Mucosa of rectum (tissue), 2 donors: ENCODE measurements at regions not wholly inside any gene's neighbourhood (a gene's known extent, or its start where the extent isn't known, plus 50 kb on each side); places are given as distances from the start of the nearest gene placed in this dataset.
"Not testable (repeated sequence)": the region's sequence is repeated elsewhere in the genome, so short reads cannot be mapped to it uniquely, and the experiment has no call there.

Experiments
- H3K27ac ChIP-seq, 2 donors: one replicate each; pipeline ENCODE4 v1.7.0; 2013; ENCODE audit warnings: inconsistent platforms in 2 of 2, low read depth in 2 of 2, low read length in 2 of 2
- H3K27me3 ChIP-seq, 2 donors: one replicate each; pipeline ENCODE4 v1.7.0; 2013; ENCODE audit warnings: low read length in 2 of 2; ENCODE audit not compliant: control insufficient read depth in 2 of 2, insufficient read depth in 2 of 2
- H3K36me3 ChIP-seq, 2 donors: one replicate each; pipeline ENCODE4 v1.7.0; 2013; ENCODE audit warnings: low read length in 2 of 2; ENCODE audit not compliant: control insufficient read depth in 2 of 2, insufficient read depth in 2 of 2
- H3K4me1 ChIP-seq, 2 donors: one replicate each; pipeline ENCODE4 v1.7.0; 2013; ENCODE audit warnings: low read length in 2 of 2, mild to moderate bottlenecking in 1 of 2; ENCODE audit not compliant: control insufficient read depth in 2 of 2, insufficient read depth in 2 of 2
- H3K4me3 ChIP-seq, 2 donors: one replicate each; pipeline ENCODE4 v1.7.0; 2013; ENCODE audit warnings: low read length in 2 of 2
- H3K9ac ChIP-seq, 2 donors: one replicate each; pipeline ENCODE4 v1.7.0; 2013; ENCODE audit warnings: low read length in 2 of 2, low read depth in 1 of 2, mild to moderate bottlenecking in 1 of 2
- H3K9me3 ChIP-seq, 2 donors: one replicate each; pipeline ENCODE4 v1.7.0; 2013; ENCODE audit warnings: low read length in 2 of 2; ENCODE audit not compliant: control insufficient read depth in 2 of 2
- donor health status: healthy.
- donor health status: Normal muscosa, but diverticular disease.

DNA sequence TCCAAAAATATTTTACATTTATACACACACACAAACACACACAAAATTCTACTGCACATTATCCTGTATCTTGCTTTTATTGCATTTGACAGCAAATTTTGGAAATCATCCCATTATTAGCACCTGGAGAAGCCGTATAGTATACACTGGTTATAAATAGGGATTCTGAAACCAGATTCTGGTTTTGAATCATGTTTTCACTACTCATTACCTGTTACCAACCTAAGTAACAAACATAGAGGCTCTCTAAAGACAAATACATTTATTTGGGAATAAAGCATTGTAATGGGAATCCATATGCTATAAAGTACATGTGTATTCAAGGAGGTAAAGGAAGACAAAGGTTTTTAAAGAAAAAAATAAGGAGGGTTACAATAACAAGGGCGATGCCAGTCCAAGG is 106.8 kb downstream of the OR2B2 start:
- no peaks in the 10 kb centered on the region for H3K36me3 ChIP-seq
- no peak overlapping the region for H3K27ac ChIP-seq
- no peak overlapping the region for H3K4me3 ChIP-seq
- no peak overlapping the region for H3K9ac ChIP-seq
- no peaks in the 10 kb centered on the region for H3K9me3 ChIP-seq
- H3K27me3 ChIP-seq = no peaks in the 10 kb centered on the region
- H3K4me1 ChIP-seq = peaks cover 7 to 19% of the 10 kb centered on the region in 2 donors

DNA sequence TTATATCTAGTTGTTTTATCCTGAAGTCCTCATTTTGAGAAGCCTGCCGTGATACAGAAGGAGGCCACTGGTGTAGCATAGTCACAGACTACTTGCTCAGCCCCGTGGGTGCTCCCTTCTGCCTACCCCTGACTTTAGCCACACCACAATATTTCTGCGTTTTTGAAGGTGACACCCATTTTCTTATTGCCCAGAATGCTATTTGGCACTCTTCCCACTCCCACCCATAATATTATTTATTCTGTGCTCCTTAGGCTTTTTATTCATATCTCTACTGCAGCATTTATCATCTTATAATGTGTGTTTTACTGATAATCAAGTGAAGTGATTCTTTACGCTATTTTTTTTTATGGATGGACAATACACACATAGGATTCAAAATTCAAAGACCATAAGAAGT is 107.3 kb downstream of the OR2B2 start:
- Histone ChIP-seq H3K27ac (no peak overlapping the region), H3K36me3 (no peaks in the 10 kb centered on the region), H3K4me3 (no peak overlapping the region), H3K9me3 (no peaks in the 10 kb centered on the region), H3K9ac (no peak overlapping the region), H3K27me3 (no peaks in the 10 kb centered on the region), H3K4me1 (peaks cover 7 to 19% of the 10 kb centered on the region in 2 donors)

DNA sequence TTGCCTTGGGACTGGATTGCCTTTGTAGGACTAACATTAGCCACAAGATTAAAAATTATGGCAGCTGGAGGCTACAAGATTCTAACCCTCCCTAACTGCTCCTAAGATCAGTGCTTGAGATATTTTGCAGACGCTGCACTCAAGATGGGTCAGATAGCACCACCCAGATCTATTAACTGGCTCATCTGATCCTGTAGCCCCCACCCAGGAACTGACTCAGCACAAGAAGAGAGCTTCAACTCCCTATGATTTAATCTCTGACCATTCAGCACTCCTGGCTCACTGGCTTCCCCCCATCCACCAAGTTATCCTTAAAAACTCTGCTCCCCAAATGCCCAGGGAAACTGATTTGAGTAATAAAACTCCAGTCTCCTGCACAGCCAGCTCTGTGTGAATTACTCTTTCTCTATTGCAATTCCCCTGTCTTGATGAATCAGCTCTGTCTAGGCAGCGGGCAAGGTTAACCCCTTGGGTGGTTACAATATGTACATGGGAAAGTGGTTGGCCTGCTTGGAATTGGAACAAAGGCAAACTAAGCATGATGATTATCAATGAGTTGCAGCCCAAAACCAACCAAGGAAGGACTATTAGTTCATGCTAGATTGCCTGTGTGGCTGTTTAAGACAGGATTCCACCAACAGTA is 111.3 kb downstream of the OR2B2 start:
- Histone ChIP-seq H3K27ac (no peak overlapping the region), H3K27me3 (no peaks in the 10 kb centered on the region), H3K4me1 (no peaks in the 10 kb centered on the region), H3K4me3 (no peak overlapping the region), H3K36me3 (no peaks in the 10 kb centered on the region), H3K9me3 (no peaks in the 10 kb centered on the region), H3K9ac (no peak overlapping the region)

DNA sequence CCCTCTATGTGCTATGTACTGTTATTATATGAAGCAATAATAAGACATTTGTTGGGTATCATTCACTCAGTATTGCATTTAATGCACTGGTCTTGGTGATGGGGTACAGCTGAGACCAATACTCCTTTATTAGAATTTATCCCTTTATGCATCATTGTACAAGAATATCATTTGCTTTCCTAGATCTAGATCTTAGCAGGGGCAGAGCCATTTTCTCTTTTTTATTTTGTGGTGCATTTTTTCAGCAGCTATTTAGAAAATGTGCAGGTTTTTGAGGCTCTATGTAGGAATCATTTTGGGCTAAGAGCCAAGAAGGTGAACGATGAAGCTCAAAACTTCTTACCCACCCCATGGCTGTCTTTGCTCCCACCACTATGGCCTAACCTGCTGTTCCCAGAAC is 114.2 kb downstream of the OR2B2 start:
- H3K9ac ChIP-seq = no peak overlapping the region

DNA sequence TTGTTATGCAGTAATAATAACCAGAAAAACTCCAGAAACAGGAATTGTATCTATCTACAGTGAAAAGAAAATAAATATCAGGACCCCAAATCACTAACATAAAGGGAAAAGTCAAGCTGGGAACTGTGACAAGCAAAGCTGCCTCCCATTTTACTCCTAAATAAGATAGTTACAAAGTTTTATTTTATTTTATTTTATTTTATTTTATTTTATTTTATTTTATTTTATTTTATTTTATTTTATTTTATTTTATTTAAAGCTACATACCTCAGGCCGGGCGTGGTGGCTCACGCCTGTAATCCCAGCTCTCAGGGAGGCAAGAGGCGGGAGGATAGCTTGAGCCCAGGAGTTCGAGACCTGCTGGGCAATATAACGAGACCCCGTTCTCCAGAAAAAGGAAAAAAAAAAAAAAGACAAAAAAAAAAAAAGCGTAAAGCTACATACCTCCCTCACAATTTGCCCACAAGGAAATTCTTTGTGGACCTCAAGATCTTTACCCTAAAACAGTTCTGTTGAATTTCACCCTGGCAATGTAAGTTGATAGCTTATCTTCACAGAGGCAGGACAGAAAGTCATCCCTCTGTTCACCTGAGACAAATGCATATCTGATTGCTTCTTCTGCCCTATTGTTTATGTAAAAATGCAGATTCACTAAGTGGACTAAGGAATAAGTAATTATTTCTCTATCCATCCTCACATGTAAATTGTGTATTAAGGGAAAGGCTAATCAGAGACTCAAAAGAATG is 115.3 kb downstream of the OR2B2 start:
- H3K27me3 ChIP-seq, H3K27ac ChIP-seq, H3K36me3 ChIP-seq, H3K9ac ChIP-seq, H3K9me3 ChIP-seq, H3K4me3 ChIP-seq: not testable (repeated sequence)
- H3K4me1 ChIP-seq = peaks cover 10 to 16% of the 10 kb centered on the region in 2 donors

More for the DNA sequence above, 114.2 kb downstream of the OR2B2 start:
- H3K4me3 ChIP-seq = no peak overlapping the region
- no peaks in the 10 kb centered on the region for H3K27me3 ChIP-seq
- peaks cover 0 to 14% of the 10 kb centered on the region in 2 donors for H3K4me1 ChIP-seq
- H3K9me3 ChIP-seq = no peaks in the 10 kb centered on the region
- H3K36me3 ChIP-seq = no peaks in the 10 kb centered on the region
- H3K27ac ChIP-seq = no peak overlapping the region

DNA sequence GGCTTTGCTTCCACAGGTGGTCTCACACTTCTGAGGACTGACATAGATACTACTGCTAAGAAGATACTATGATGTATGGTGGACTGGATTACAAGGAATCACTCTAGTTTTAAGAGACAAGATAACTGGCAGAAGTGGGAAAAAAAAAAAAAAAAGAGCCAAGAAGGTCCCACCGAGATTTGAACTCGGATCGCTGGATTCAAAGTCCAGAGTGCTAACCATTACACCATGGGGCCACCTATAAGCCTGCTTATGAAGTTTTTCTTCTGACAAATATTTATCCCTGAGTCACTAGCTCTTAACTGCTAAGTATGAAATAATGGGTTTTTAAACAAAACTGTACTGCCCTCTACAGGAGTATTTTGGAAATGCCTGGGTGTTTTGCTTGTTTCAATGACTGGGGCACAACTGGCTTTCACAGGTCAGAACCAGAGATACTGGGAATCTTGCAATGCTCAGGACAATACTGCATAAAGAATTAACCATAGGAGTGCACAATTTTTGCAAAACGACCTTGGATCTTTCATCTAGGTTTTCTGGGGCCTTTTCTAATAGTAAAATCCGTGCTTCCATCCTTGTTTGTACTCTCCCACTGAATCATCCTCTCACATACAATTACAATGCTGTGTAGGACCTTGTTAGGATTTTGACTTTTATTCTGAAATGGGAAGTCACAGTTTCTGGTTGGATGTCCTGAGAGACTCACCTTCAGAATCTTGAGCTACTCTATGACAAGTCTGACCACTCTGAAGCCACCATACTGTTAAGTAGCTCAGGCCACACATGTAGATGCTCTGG is 116.3 kb downstream of the OR2B2 start:
- no peak overlapping the region for H3K4me3 ChIP-seq
- H3K36me3 ChIP-seq = no peaks in the 10 kb centered on the region
- peaks cover 16 to 22% of the 10 kb centered on the region in 2 donors for H3K4me1 ChIP-seq
- H3K9ac ChIP-seq = no peak overlapping the region
- H3K27me3 ChIP-seq = no peaks in the 10 kb centered on the region
- H3K27ac ChIP-seq = no peak overlapping the region
- no peaks in the 10 kb centered on the region for H3K9me3 ChIP-seq

DNA sequence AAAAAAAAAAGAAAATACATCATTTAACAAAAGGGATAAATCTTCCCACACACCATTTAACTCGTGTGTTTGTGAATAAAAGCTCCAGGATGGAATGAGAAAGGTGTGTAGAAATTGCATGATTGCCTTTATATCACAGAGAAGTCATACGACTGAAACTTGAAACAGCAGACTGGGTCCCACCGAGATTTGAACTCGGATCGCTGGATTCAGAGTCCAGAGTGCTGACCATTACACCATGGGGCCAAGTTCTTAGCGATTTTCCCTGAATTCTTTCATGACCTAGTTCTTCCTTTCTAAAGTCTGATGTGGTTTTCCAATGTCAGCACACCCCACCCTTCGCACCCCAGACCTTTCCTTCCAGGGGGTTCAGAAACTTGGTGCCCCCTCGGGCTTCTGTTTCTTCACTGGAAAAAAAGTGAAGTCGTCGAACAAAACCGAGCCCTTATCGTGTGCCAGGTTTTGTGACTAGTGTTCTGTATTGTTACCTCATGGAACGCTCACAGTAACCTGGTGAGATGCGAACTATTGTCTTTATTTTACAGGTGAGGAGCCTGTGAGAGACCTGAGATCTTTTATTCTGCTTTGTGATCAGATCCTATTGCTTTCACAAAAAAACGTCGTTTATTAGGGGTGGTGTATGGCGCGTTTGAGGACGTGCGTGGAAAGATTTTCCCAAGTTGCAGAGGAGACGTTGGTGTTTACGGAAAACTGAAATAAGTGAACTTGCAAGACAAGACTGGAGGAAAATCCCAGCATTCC is 120.8 kb downstream of the OR2B2 start:
- Histone ChIP-seq H3K27ac (peak overlapping the region; percentile 84 to 85), H3K4me1 (peaks cover 16 to 22% of the 10 kb centered on the region in 2 donors), H3K9me3 (no peaks in the 10 kb centered on the region), H3K27me3 (no peaks in the 10 kb centered on the region), H3K9ac (peak overlapping the region; percentile 63 to 73), H3K36me3 (no peaks in the 10 kb centered on the region), H3K4me3 (peak overlapping the region; percentile 45 to 75)

DNA sequence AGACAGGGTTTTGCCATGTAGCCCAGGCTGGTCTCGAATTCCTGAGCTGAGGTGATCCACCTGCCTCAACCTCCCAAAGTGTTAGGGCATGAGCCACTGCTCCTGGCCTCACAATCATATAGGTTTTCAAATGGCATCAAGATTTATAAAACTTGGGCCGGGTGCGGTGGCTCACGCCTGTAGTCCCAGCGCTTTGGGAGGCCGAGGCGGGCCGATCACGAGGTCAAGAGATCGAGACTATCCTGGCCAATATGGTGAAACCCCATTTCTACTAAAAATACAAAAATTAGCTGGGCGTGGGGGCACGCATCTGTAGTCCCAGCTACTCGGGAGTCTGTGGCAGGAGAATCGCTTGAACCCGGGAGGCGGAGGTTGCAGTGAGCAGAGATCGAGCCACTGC is 123.8 kb downstream of the OR2B2 start:
- not testable (repeated sequence) for H3K9ac ChIP-seq, H3K4me3 ChIP-seq, H3K27ac ChIP-seq, H3K9me3 ChIP-seq, H3K27me3 ChIP-seq, H3K36me3 ChIP-seq
- peaks cover 20 to 31% of the 10 kb centered on the region in 2 donors for H3K4me1 ChIP-seq

DNA sequence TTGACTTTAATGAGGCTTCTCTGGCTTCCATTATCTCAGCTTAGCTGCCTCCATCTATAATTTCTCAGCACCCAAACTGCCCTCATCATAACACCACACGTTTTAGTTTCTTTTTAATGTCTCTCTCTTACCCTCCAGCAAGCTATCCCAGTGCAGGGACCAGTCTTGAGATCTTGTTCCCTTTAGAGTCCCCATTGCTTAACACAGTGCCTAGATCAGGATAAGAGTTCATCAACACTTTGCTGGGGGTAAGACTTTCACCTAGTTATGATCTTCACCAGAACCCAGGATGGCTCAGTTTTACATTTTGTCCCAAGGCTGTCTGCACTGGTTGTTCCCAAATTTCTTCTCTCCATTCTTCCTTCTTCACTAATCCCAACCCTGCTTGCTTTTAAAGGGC is 126.1 kb downstream of the OR2B2 start:
- Histone ChIP-seq H3K4me1 (peaks cover 12 to 32% of the 10 kb centered on the region in 2 donors), H3K4me3 (no peak overlapping the region), H3K36me3 (no peaks in the 10 kb centered on the region), H3K27me3 (no peaks in the 10 kb centered on the region), H3K27ac (peak overlapping the region in 1 of 2 donors; percentile 34), H3K9me3 (no peaks in the 10 kb centered on the region), H3K9ac (no peak overlapping the region)
